Type B pancreatic cell (in vitro differentiated cells): ENCODE measurements at regions not wholly inside any gene's neighbourhood (a gene's known extent, or its start where the extent isn't known, plus 50 kb on each side); places are given as distances from the start of the nearest gene placed in this dataset.

ENCODE experiments used
- DNase-seq: peaks from one replicate; pipeline ENCODE4 v3.0.0; 2021; ENCODE audit warnings: mixed read lengths; ENCODE audit not compliant: unreplicated experiment; ENCODE audit errors: extremely low spot score
- H3K27ac Mint-ChIP-seq: 2 replicates; pipeline ENCODE4 v1.8.0; 2021; ENCODE audit warnings: mild to moderate bottlenecking, mixed read lengths
- H3K27me3 Mint-ChIP-seq: 2 replicates; pipeline ENCODE4 v1.8.0; 2021; ENCODE audit warnings: mixed read lengths
- H3K36me3 Mint-ChIP-seq: 2 replicates; pipeline ENCODE4 v1.8.0; 2021; ENCODE audit warnings: mixed read lengths
- H3K4me1 Mint-ChIP-seq: one replicate; pipeline ENCODE4 v1.8.0; 2021; ENCODE audit warnings: mixed read lengths; ENCODE audit not compliant: unreplicated experiment
- H3K4me3 Mint-ChIP-seq: 2 replicates; pipeline ENCODE4 v1.8.0; 2021; ENCODE audit warnings: mild to moderate bottlenecking, mixed read lengths
- H3K9me3 Mint-ChIP-seq: 2 replicates; pipeline ENCODE4 v1.8.0; 2021; ENCODE audit warnings: mixed read lengths
- TF ChIP-seq, protein P1 (sequence below): fragments of 200-600 bp; sonication (generic); conservative IDR thresholded peaks from 2 replicates; pipeline ENCODE4 v1.5.0; 2021; ENCODE audit warnings: antibody characterized with exemption, mild to moderate bottlenecking

DNA sequence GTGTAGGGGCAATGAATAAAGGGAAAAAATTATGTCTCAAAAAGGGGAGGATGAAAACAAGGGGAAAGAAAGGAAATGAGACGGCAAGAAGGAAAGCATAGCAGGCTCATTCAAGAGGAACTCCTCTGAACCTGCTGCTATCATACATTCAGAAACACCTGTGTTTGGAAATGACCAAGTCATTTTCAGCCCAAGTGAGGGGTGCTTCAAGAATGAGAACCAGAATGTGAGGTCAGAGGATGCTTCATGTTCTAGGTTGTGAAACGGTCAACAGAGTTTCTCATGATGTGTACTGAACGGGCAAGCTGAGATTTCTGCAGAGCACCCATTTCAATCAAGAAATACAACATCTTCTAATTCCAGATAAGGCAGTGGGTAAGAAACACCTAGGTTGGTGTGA lies 1367.2 kb upstream of the CELF4 start:
- TF ChIP-seq, protein P1, sequence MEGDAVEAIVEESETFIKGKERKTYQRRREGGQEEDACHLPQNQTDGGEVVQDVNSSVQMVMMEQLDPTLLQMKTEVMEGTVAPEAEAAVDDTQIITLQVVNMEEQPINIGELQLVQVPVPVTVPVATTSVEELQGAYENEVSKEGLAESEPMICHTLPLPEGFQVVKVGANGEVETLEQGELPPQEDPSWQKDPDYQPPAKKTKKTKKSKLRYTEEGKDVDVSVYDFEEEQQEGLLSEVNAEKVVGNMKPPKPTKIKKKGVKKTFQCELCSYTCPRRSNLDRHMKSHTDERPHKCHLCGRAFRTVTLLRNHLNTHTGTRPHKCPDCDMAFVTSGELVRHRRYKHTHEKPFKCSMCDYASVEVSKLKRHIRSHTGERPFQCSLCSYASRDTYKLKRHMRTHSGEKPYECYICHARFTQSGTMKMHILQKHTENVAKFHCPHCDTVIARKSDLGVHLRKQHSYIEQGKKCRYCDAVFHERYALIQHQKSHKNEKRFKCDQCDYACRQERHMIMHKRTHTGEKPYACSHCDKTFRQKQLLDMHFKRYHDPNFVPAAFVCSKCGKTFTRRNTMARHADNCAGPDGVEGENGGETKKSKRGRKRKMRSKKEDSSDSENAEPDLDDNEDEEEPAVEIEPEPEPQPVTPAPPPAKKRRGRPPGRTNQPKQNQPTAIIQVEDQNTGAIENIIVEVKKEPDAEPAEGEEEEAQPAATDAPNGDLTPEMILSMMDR: no peak
- no peaks in the 10 kb centered on the region for H3K36me3 Mint-ChIP-seq
- H3K27me3 Mint-ChIP-seq: no peaks in the 10 kb centered on the region
- H3K9me3 Mint-ChIP-seq: no peaks in the 10 kb centered on the region
- no peak for DNase-seq
- H3K4me3 Mint-ChIP-seq: no peak overlapping the region
- no peaks in the 10 kb centered on the region for H3K4me1 Mint-ChIP-seq
- no peak overlapping the region for H3K27ac Mint-ChIP-seq

DNA sequence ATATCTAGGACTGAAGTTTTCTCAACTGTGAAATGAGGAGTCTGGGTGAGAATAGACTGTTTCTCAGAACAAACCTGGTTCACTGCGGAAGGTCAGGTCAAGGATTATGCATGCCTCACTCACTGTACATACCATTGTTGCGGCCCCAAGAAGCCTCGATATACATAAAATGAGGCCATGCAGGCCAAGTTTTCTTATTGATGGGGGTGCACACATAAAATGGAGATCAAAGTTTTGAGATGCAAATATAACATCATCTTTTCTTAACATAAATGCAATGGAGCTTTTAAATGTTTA lies 1366.1 kb upstream of the CELF4 start:
- TF ChIP-seq, protein P1: no peak
- H3K27ac Mint-ChIP-seq: no peak overlapping the region
- H3K36me3 Mint-ChIP-seq: no peaks in the 10 kb centered on the region
- no peaks in the 10 kb centered on the region for H3K4me1 Mint-ChIP-seq
- H3K4me3 Mint-ChIP-seq: no peak overlapping the region
- no peak for DNase-seq
- no peaks in the 10 kb centered on the region for H3K27me3 Mint-ChIP-seq
- H3K9me3 Mint-ChIP-seq: no peaks in the 10 kb centered on the region

DNA sequence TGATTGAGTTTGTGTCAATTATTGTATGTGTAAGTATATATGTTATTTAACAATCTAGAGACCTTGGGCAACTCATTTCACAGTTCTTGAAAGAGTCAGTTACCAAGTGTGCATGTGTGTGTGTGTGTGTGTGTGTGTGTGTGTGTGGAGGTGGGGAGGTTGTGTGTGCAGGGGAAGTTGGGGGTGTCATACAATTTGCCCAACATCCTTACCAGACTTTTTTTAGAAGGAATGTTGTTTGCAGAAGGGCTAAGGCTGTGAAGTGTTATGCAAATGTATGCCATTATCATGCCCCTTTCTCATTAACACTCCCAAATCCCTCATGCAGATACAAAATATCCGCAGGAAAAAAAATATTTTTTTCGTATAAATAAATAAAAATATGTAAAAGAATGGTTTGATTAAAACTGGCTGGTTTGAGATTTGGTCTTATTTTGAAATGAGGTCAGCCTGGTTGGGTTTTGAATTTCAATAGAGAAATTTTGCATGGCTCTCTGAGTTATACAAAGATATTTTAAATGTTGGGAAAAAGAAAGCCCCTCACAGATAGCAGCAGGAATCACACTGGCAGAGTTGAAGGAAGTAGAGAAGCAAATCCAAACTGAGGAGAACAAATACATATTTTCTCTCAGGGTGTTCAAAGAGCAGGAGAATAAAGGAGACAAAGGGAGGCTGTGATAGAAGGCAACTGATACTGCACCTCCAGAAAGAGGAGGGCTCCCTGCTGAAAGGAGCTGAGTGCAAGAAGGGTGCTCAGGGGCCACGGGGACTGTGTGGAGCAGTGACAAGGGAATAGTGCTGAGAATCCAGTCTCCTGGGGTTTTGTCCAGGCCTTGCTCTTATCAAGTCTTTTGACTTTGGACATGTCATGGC lies 1365.5 kb upstream of the CELF4 start:
- H3K4me3 Mint-ChIP-seq: no peak overlapping the region
- no peaks in the 10 kb centered on the region for H3K27me3 Mint-ChIP-seq
- DNase-seq: no peak
- TF ChIP-seq, protein P1: no peak
- H3K9me3 Mint-ChIP-seq: no peaks in the 10 kb centered on the region
- H3K4me1 Mint-ChIP-seq: no peaks in the 10 kb centered on the region
- no peak overlapping the region for H3K27ac Mint-ChIP-seq
- H3K36me3 Mint-ChIP-seq: no peaks in the 10 kb centered on the region

DNA sequence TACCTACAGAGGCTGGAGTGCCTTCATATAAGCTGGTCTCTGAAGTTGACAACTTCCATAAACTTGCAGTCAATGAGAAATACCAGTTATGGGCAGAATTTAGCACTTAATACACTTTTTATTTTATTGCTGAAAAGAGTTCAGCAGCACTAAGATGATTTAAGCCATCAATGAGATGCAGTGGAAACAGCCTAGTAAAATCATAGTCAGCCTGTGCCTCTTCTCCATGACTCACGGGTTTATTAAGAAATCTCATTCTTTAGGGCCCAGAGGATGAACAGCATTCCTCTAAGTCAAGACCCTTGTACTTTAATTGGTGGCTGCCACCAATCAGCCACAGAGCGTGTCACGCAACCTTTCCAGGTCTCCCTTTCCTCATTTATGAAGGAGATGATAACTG lies 1357.9 kb upstream of the CELF4 start:
- TF ChIP-seq, protein P1: no peak
- H3K27ac Mint-ChIP-seq: no peak overlapping the region
- no peak overlapping the region for H3K4me3 Mint-ChIP-seq

DNA sequence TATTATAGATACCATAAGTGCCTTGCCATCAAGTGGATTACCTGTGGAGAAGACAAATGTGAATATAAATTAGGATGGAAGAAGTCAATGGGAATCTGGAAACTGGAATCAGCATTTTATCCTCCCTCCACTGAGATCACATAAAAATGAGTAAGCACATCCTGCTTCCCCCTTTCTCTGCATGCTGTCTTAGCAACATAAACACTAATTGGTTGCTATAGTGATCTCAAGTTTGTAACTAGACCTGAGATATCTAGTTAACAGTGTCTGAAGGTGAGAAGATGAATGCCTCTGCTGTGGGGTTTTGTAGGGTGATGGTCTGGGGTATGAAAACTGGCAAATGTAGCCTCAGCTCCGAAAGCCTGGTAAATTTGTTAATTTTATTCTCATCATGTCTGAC lies 1357.5 kb upstream of the CELF4 start:
- Mint-ChIP-seq H3K4me3 (no peak overlapping the region), H3K9me3 (peaks cover 10% of the 10 kb centered on the region), H3K27ac (no peak overlapping the region), H3K36me3 (no peaks in the 10 kb centered on the region), H3K27me3 (no peaks in the 10 kb centered on the region), H3K4me1 (peaks cover 4% of the 10 kb centered on the region)
- TF ChIP-seq, protein P1: no peak
- DNase-seq: no peak

More for the DNA sequence above, 1357.9 kb upstream of the CELF4 start:
- Mint-ChIP-seq H3K9me3 (peaks cover 10% of the 10 kb centered on the region), H3K4me1 (peaks cover 4% of the 10 kb centered on the region), H3K27me3 (no peaks in the 10 kb centered on the region), H3K36me3 (no peaks in the 10 kb centered on the region)
- DNase-seq: no peak
